NB4 (cell line): ENCODE measurements at regions not wholly inside any gene's neighbourhood (a gene's known extent, or its start where the extent isn't known, plus 50 kb on each side); places are given as distances from the start of the nearest gene placed in this dataset.

Source experiments
- DNase-seq: peaks from one replicate; pipeline ENCODE4 v3.0.0; 2010; ENCODE audit warnings: low read depth
- H3K4me3 ChIP-seq: one replicate; pipeline ENCODE4 v1.5.1; 2011; ENCODE audit warnings: mild to moderate bottlenecking, low read depth, low read length, moderate library complexity
- MAX ChIP-seq: IDR thresholded peaks from 2 replicates; pipeline ENCODE4 v1.6.1; 2011; ENCODE audit warnings: low read depth, low read length
- MYC ChIP-seq: IDR thresholded peaks from 2 replicates; pipeline ENCODE4 v1.6.1; 2011; ENCODE audit warnings: low read depth, low read length
- POLR2A ChIP-seq: IDR thresholded peaks from 2 replicates; pipeline ENCODE4 v1.6.1; 2011; ENCODE audit warnings: mild to moderate bottlenecking; ENCODE audit not compliant: insufficient read length; ENCODE audit errors: extremely low read depth
- TF ChIP-seq, protein P1 (sequence below): IDR thresholded peaks from one replicate; pipeline ENCODE4 v1.5.1; 2012; ENCODE audit warnings: low read depth, low read length

GRCh38 chr11:90380206-90380605 lies 157.4 kb upstream of the CHORDC1 start:
- no peak overlapping the region for H3K4me3 ChIP-seq
- no peak for DNase-seq
- TF ChIP-seq, protein P1, sequence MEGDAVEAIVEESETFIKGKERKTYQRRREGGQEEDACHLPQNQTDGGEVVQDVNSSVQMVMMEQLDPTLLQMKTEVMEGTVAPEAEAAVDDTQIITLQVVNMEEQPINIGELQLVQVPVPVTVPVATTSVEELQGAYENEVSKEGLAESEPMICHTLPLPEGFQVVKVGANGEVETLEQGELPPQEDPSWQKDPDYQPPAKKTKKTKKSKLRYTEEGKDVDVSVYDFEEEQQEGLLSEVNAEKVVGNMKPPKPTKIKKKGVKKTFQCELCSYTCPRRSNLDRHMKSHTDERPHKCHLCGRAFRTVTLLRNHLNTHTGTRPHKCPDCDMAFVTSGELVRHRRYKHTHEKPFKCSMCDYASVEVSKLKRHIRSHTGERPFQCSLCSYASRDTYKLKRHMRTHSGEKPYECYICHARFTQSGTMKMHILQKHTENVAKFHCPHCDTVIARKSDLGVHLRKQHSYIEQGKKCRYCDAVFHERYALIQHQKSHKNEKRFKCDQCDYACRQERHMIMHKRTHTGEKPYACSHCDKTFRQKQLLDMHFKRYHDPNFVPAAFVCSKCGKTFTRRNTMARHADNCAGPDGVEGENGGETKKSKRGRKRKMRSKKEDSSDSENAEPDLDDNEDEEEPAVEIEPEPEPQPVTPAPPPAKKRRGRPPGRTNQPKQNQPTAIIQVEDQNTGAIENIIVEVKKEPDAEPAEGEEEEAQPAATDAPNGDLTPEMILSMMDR: no peak
- no peak for TF ChIP-seq POLR2A
- TF ChIP-seq MAX: no peak
- no peak for TF ChIP-seq MYC

DNA sequence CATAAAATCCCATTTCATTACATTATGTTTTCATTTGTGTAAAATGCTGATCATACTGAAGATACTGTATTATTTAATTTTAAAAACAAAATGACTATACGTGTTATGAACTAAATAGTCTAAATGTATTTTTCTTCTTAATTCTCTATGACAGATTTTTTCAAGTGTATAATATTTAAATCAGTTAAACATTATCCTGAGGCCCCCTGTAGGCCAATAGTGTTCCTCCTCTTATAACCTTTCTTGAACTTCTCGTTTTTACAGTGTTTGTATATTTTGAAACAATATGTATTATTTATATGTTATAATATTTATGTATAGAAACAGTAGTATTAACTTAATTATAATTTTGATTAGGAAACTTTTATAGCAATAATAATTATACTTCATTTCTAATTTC lies 151.1 kb upstream of the CHORDC1 start:
- H3K4me3 ChIP-seq: no peak overlapping the region
- no peak for DNase-seq
- TF ChIP-seq POLR2A (no peak), MYC (no peak), MAX (no peak)
- TF ChIP-seq, protein P1: no peak

DNA sequence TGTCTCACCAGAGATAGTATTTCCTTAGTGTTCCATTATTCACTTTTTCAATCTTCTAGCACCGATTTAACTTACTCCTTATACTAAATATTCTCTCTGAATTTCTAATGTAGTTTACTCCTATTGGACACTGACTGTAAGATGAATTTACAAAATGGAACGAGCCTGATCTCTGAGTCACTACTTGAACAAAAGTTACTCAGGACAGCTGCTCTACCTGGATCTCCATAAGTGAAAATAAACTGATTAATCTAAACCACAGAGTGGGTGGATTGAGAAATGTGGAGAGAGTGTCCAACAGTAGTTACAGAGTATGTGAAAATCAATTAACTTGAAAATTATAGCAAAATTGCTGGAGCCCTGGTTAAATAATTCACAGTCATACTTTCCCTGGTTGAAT lies 141.7 kb upstream of the CHORDC1 start:
- TF ChIP-seq, protein P1: no peak
- TF ChIP-seq POLR2A (no peak), MYC (no peak), MAX (no peak)
- DNase-seq: no peak

GRCh38 chr11:90363739-90364138 lies 140.9 kb upstream of the CHORDC1 start:
- no peak for TF ChIP-seq MAX
- no peak for TF ChIP-seq MYC
- H3K4me3 ChIP-seq: no peak overlapping the region
- DNase-seq: no peak

More for the DNA sequence above, 141.7 kb upstream of the CHORDC1 start:
- H3K4me3 ChIP-seq: no peak overlapping the region

GRCh38 chr11:90355200-90355599 lies 132.4 kb upstream of the CHORDC1 start:
- DNase-seq: no peak
- TF ChIP-seq POLR2A (no peak), MAX (no peak), MYC (no peak)
- TF ChIP-seq, protein P1: no peak
- no peak overlapping the region for H3K4me3 ChIP-seq

GRCh38 chr11:90349731-90350130 lies 126.9 kb upstream of the CHORDC1 start:
- DNase-seq: no peak
- H3K4me3 ChIP-seq: no peak overlapping the region
- TF ChIP-seq MYC (no peak), POLR2A (no peak), MAX (no peak)
- TF ChIP-seq, protein P1: no peak
